WTC11 (cell line): ENCODE measurements at regions not wholly inside any gene's neighbourhood (a gene's known extent, or its start where the extent isn't known, plus 50 kb on each side); places are given as distances from the start of the nearest gene placed in this dataset.

Experiments used
- NR2C2 ChIP-seq: sonication (generic); formaldehyde crosslinking; IDR thresholded peaks from 2 replicates; pipeline ENCODE4 v1.8.0; 2022; ENCODE audit warnings: mild to moderate bottlenecking, missing genetic modification reagents
- TF ChIP-seq, protein P1 (sequence below): sonication (generic); formaldehyde crosslinking; IDR thresholded peaks from 2 replicates; pipeline ENCODE4 v1.8.1; 2022; ENCODE audit warnings: low read depth, missing genetic modification reagents, borderline replicate concordance

DNA sequence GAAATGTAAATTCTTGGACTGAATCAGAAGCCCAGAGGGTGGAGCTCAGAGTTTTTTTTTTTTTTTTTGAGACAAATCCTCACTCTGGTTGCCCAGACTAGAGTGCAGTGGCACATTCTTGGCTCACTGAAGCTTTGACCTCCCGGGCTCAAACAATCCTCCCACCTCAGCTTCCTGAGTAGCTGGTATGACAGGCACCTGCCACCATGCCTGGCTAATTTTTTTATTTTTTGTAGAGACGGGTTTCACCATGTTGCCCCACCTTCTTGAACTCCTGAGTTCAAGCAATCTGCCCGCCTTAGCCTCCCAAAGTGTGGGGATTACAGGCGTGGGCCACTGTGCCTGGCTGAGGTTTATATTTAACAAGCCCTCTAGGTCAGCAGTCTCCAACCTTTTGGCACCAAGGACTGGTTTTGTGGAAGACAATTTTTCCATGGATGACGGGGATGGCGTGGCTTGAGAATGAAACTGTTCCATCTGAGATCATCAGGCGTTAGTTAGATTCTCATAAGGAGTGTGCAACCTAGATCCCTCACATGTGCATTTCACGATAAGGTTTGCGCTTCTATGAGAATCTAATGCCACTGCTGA lies 76.7 kb downstream of the FHIP1A start:
- TF ChIP-seq NR2C2 (CRISPR knock-in tag), result no peak
- TF ChIP-seq, protein P1, sequence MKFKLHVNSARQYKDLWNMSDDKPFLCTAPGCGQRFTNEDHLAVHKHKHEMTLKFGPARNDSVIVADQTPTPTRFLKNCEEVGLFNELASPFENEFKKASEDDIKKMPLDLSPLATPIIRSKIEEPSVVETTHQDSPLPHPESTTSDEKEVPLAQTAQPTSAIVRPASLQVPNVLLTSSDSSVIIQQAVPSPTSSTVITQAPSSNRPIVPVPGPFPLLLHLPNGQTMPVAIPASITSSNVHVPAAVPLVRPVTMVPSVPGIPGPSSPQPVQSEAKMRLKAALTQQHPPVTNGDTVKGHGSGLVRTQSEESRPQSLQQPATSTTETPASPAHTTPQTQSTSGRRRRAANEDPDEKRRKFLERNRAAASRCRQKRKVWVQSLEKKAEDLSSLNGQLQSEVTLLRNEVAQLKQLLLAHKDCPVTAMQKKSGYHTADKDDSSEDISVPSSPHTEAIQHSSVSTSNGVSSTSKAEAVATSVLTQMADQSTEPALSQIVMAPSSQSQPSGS (CRISPR knock-in tag), result no peak
